ENCODE measurements at regions not wholly inside any gene's neighbourhood (a gene's known extent, or its start where the extent isn't known, plus 50 kb on each side); places are given as distances from the start of the nearest gene placed in this dataset.

DNA sequence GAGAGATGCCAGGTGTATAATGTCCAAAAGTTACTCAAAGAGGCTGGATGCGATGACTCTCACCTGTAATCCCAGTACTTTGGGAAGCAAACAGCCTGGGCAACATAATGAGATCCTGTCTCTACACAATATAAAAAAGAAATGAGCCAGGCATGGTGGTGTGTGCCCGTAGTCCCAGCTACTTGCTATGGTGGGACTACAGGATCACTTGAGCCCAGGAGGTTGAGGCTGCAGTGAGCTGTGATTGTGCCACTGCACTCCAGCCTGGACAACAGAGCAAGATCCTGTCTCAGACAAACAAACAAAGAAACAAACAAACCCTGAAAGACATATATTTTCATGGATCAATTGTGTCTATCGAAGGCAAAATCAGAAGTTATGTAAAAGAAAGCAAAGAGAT is 54.3 kb upstream of the CYP2B6 start:
- POLR2A ChIA-PET = no interaction called here
- no peak overlapping the region for H3K27ac ChIP-seq (ENCODE audit: insufficient read depth, low read depth, low read length)
- intact Hi-C loops (cut with micrococcal nuclease) = no loop called here
- dilution Hi-C loops (cut with MboI; ENCODE audit: extremely low pct_ligation_motif_present, low sequenced_read_pairs) = no loop called here
- no peak overlapping the region for H3K9ac ChIP-seq (replicated peaks; ENCODE audit: extremely low read depth, insufficient read depth, low read length)
- TF ChIP-seq FOS (IDR thresholded peaks at IDR 0.05; ENCODE audit: borderline replicate concordance, insufficient read depth, low read length) = no peak
- TF ChIP-seq, protein P1, sequence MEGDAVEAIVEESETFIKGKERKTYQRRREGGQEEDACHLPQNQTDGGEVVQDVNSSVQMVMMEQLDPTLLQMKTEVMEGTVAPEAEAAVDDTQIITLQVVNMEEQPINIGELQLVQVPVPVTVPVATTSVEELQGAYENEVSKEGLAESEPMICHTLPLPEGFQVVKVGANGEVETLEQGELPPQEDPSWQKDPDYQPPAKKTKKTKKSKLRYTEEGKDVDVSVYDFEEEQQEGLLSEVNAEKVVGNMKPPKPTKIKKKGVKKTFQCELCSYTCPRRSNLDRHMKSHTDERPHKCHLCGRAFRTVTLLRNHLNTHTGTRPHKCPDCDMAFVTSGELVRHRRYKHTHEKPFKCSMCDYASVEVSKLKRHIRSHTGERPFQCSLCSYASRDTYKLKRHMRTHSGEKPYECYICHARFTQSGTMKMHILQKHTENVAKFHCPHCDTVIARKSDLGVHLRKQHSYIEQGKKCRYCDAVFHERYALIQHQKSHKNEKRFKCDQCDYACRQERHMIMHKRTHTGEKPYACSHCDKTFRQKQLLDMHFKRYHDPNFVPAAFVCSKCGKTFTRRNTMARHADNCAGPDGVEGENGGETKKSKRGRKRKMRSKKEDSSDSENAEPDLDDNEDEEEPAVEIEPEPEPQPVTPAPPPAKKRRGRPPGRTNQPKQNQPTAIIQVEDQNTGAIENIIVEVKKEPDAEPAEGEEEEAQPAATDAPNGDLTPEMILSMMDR (IDR thresholded peaks at IDR 0.05; ENCODE audit: extremely low read depth in 1 of 2, insufficient read depth in 1 of 2, low read depth in 1 of 2, low read length in 2 of 2) = no peak
- no peak for TF ChIP-seq POLR2A (IDR thresholded peaks at IDR 0.05; ENCODE audit: low read depth, low read length)
- TF ChIP-seq POLR2AphosphoS5 (IDR thresholded peaks at IDR 0.05; ENCODE audit: insufficient read depth, low read depth, low read length) = no peak
- no peak for TF ChIP-seq JUN (IDR thresholded peaks at IDR 0.05; ENCODE audit: borderline replicate concordance, insufficient read depth, insufficient read length, low read depth)
- TF ChIP-seq, protein P2, sequence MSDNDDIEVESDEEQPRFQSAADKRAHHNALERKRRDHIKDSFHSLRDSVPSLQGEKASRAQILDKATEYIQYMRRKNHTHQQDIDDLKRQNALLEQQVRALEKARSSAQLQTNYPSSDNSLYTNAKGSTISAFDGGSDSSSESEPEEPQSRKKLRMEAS (IDR thresholded peaks at IDR 0.05; ENCODE audit: insufficient read depth, insufficient read length) = no peak
- TF ChIP-seq MYC (IDR thresholded peaks at IDR 0.05; ENCODE audit: low read depth, low read length) = no peak
- no peak for TF ChIP-seq GATA2 (IDR thresholded peaks at IDR 0.05; ENCODE audit: insufficient read depth, insufficient read length, low read depth, low read length)
- no TSS peak for BruUV-seq (replicated peaks)
- no peaks in the 10 kb centered on the region for H3K9me1 ChIP-seq (replicated peaks; ENCODE audit: control insufficient read depth, extremely low read depth, insufficient read depth, low read length)
- peaks cover 12% of the 10 kb centered on the region for H3K4me1 ChIP-seq (ENCODE audit: control insufficient read depth, extremely low read depth, insufficient read depth, low read length)
- CTCF ChIA-PET = no interaction called here
- peaks cover 0 to under 1% of the 10 kb centered on the region in 2 experiments for H3K27me3 ChIP-seq (ENCODE audit: control insufficient read depth in 2 of 2, insufficient read depth in 2 of 2, low read length in 2 of 2)
- DNase-seq (ENCODE audit: low read depth, low spot score) (no peak), FAIRE-seq (no peak)
- no peak overlapping the region for H2AFZ ChIP-seq (ENCODE audit: low read depth, low read length)
- no peaks in the 10 kb centered on the region for H3K79me2 ChIP-seq (ENCODE audit: control insufficient read depth, insufficient read depth, low read length)
- H3K4me2 ChIP-seq (ENCODE audit: insufficient read depth, low read length) = no peak overlapping the region
- H3K9me3 ChIP-seq (replicated peaks; ENCODE audit: control insufficient read depth, insufficient read depth, low read length) = no peaks in the 10 kb centered on the region
- H3K4me3 ChIP-seq (replicated peaks in 1 of 3; ENCODE audit: insufficient read depth in 1 of 3, low read depth in 1 of 3, low read length in 3 of 3) = no peak overlapping the region
- H3K36me3 ChIP-seq (ENCODE audit: control insufficient read depth in 2 of 2, extremely low read depth in 1 of 2, insufficient read depth in 2 of 2, low read length in 2 of 2) = no peaks in the 10 kb centered on the region
- no peaks in the 10 kb centered on the region for H4K20me1 ChIP-seq (replicated peaks; ENCODE audit: control insufficient read depth, extremely low read depth, insufficient read depth, low read length)

Measured in endothelial cell of umbilical vein (primary cell).